Stimulated activated memory B cell treated with anti-CD40 and anti-IgM and Interleukin-4, amounts not matched to agents 10 μg/mL and 1 μg/mL and 100 μg/mL, for 72 hours (primary cell): ENCODE measurements at regions not wholly inside any gene's neighbourhood (a gene's known extent, or its start where the extent isn't known, plus 50 kb on each side); places are given as distances from the start of the nearest gene placed in this dataset.

Experiments used
- ATAC-seq: fragments of 150-1000 bp; cut with Tn5 transposase; 2 replicates; pipeline ENCODE4 v1.10.0; 2021
- H3K27ac Mint-ChIP-seq: one replicate; pipeline ENCODE4 v1.8.0; 2022; ENCODE audit warnings: mild to moderate bottlenecking, mixed read lengths
- H3K27me3 Mint-ChIP-seq: one replicate; pipeline ENCODE4 v1.8.0; 2022; ENCODE audit warnings: mixed read lengths
- H3K36me3 Mint-ChIP-seq: one replicate; pipeline ENCODE4 v1.8.0; 2022; ENCODE audit warnings: mixed read lengths
- H3K4me1 Mint-ChIP-seq: one replicate; pipeline ENCODE4 v1.8.0; 2022; ENCODE audit warnings: mixed read lengths
- H3K4me3 Mint-ChIP-seq: one replicate; pipeline ENCODE4 v1.8.0; 2022; ENCODE audit warnings: mild to moderate bottlenecking, moderate library complexity, mixed read lengths
- H3K9me3 Mint-ChIP-seq: one replicate; pipeline ENCODE4 v1.8.0; 2022; ENCODE audit warnings: mixed read lengths

DNA sequence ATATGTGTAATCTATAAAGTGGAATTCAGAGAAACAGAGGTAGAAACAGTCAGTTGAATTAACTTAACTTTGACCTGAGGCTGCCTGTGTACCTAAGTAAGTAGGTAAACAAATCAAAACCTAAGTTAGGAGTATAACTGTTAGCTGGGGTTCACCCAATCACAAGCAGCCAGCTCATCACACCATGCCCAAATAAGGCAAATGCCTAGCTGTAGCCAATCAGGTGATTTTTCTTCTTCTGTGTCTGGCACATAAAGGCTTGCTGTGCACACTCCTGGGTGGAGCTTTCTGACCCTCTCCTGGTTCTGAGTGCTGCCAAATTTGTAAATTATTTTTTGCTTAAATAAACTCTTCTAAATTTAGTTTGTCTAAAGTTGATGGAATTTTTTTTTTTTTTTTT lies 54.7 kb upstream of the TRIM39 start:
- Mint-ChIP-seq H3K9me3 (peaks cover 10% of the 10 kb centered on the region), H3K36me3 (peaks cover 22% of the 10 kb centered on the region), H3K27me3 (no peaks in the 10 kb centered on the region), H3K4me1 (no peaks in the 10 kb centered on the region), H3K4me3 (no peak overlapping the region), H3K27ac (no peak overlapping the region)
- ATAC-seq, result no peak

DNA sequence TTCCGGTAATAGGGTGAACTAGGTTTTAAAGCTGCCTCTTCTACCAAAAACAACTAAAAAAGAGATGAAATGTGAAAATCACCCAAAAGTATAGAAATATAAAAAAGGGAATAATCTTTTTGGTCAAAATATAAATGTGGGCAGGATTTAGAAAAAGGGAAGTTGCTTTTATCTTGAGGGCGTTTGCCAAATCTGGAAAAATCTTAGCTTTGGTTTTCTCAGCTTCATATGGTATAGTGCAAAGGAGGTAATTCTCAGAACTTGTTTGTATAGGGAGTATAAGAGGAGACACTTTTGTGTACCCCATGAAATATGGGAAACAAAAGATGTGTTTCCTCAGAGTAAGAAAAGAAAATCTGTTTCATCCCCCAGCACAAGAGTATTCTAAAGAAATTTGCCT lies 54.2 kb upstream of the TRIM26 start:
- Mint-ChIP-seq H3K36me3 (peaks cover 62% of the 10 kb centered on the region), H3K27me3 (no peaks in the 10 kb centered on the region), H3K4me1 (no peaks in the 10 kb centered on the region), H3K4me3 (no peak overlapping the region), H3K27ac (no peak overlapping the region), H3K9me3 (peaks cover 6% of the 10 kb centered on the region)
- ATAC-seq, result no peak

DNA sequence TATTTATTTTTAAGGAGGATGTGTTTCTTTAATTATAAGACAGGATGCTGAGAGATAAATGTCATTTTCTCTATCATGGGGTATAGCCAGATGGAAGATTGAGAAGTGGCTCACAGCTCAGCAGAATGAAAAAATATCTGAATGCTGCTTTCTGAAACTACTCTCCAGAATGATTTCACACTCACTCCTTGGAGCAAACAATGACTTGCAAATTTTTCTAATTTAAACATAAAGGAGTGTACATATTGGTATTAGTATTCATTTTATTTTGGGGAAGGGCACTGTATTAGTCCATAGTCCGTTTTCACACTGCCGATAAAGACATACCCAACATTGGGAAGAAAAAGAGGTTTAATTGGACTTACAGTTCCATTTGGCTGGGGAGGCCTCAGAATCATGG lies 52.4 kb upstream of the TRIM26 start:
- no peak for ATAC-seq
- Mint-ChIP-seq H3K36me3 (peaks cover 63% of the 10 kb centered on the region), H3K27ac (no peak overlapping the region), H3K9me3 (no peaks in the 10 kb centered on the region), H3K4me1 (peaks cover 6% of the 10 kb centered on the region), H3K4me3 (no peak overlapping the region), H3K27me3 (no peaks in the 10 kb centered on the region)

DNA sequence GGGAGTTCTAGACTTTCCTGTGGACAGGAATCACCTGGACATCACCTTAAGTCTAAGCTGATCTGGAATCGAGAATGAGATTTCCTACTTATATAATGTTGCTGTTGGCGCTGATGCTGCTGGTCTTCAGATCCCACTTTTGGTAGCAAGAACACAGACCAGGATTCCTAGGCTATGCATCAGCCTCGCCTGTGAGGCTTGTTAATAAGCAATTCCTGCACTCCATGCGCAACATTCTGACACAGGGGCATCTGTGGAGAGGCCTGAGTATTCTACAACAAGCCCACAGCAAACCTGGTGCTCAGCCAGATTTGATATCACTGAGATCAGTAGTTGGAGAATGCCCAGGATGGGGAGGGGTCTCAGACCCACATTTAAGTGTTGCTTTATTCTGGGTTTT lies 52.0 kb upstream of the TRIM26 start:
- H3K27ac Mint-ChIP-seq, result no peak overlapping the region
- H3K4me1 Mint-ChIP-seq, result peaks cover 10% of the 10 kb centered on the region
- H3K36me3 Mint-ChIP-seq, result peaks cover 60% of the 10 kb centered on the region

DNA sequence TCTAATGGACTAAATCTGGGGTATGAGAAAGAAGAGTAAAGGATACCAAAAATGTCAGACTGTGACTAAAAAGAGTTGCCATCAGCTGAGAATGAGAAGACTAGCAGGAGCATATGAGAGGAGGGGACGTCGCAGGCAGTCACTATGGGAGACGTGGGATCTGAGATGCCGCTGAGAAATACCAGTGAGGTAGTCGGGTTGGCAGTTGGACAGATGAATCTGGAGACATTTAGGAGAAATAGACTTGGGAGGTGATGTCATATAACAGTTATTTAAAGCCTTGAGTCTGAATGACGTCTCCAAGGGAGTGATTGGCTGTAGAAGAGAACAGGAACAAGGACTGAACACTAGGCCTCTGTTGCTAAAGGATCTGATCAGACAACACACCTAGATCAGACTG lies 51.5 kb upstream of the TRIM26 start:
- Mint-ChIP-seq H3K4me3 (no peak overlapping the region), H3K27ac (no peak overlapping the region), H3K27me3 (no peaks in the 10 kb centered on the region), H3K4me1 (peaks cover 12% of the 10 kb centered on the region), H3K9me3 (no peaks in the 10 kb centered on the region), H3K36me3 (peaks cover 56% of the 10 kb centered on the region)
- no peak for ATAC-seq

More for the DNA sequence above, 52.0 kb upstream of the TRIM26 start:
- Mint-ChIP-seq H3K9me3 (no peaks in the 10 kb centered on the region), H3K27me3 (no peaks in the 10 kb centered on the region), H3K4me3 (no peak overlapping the region)
- ATAC-seq, result no peak

DNA sequence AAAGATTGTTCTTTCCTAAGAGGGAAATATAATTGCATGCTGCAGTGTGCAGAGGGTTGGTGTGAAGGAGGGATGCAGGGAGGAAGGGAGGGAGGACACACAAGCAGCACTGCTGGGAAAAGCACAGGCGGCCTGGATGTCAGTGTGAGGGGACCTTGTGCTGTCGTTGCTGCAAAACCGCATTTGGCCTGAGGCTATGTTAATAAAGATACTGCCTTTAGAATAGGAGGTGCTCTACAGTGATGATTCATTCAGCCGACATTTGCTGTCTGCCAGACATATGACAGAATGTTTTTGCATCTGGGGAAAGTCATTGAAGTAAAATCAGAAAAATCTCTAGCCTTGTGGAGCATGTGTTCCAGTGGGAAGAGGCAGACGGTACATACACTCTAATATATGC lies 50.5 kb upstream of the TRIM26 start:
- peaks cover 50% of the 10 kb centered on the region for H3K36me3 Mint-ChIP-seq
- no peak overlapping the region for H3K4me3 Mint-ChIP-seq
- H3K9me3 Mint-ChIP-seq, result no peaks in the 10 kb centered on the region
- H3K27ac Mint-ChIP-seq, result no peak overlapping the region
- H3K27me3 Mint-ChIP-seq, result no peaks in the 10 kb centered on the region
- H3K4me1 Mint-ChIP-seq, result peaks cover 19% of the 10 kb centered on the region
- no peak for ATAC-seq
